NB4 (cell line): ENCODE measurements at regions not wholly inside any gene's neighbourhood (a gene's known extent, or its start where the extent isn't known, plus 50 kb on each side); places are given as distances from the start of the nearest gene placed in this dataset.

Experiments used
- POLR2A ChIP-seq: IDR thresholded peaks from 2 replicates; pipeline ENCODE4 v1.6.1; 2011; ENCODE audit warnings: mild to moderate bottlenecking; ENCODE audit not compliant: insufficient read length; ENCODE audit errors: extremely low read depth
- TF ChIP-seq, protein P1 (sequence below): IDR thresholded peaks from one replicate; pipeline ENCODE4 v1.5.1; 2012; ENCODE audit warnings: low read depth, low read length
- TF ChIP-seq, protein P2 (sequence below): IDR thresholded peaks from 2 replicates; pipeline ENCODE4 v1.6.1; 2011; ENCODE audit warnings: low read depth, low read length

DNA sequence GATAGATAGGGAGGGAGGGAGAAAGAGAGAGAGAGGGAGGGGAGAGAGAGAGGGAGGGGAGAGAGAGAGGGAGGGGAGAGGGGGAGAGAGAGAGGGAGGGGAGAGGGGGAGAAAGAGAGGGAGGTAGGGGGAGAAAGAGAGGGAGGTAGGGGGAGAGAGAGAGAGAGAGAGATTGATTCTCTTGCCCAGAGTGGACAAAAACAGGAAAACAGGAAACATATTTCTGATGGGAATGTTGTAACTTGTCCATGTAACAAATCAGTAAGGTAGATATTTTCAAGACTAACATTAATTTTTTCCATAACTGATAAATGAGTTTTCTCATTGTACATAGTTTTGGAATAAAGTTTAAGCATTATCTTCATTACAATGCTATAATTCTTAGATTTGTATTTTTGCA is 811.7 kb upstream of the GRAMD2B start:
- no peak for TF ChIP-seq POLR2A
- TF ChIP-seq, protein P1, sequence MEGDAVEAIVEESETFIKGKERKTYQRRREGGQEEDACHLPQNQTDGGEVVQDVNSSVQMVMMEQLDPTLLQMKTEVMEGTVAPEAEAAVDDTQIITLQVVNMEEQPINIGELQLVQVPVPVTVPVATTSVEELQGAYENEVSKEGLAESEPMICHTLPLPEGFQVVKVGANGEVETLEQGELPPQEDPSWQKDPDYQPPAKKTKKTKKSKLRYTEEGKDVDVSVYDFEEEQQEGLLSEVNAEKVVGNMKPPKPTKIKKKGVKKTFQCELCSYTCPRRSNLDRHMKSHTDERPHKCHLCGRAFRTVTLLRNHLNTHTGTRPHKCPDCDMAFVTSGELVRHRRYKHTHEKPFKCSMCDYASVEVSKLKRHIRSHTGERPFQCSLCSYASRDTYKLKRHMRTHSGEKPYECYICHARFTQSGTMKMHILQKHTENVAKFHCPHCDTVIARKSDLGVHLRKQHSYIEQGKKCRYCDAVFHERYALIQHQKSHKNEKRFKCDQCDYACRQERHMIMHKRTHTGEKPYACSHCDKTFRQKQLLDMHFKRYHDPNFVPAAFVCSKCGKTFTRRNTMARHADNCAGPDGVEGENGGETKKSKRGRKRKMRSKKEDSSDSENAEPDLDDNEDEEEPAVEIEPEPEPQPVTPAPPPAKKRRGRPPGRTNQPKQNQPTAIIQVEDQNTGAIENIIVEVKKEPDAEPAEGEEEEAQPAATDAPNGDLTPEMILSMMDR = no peak
- TF ChIP-seq, protein P2, sequence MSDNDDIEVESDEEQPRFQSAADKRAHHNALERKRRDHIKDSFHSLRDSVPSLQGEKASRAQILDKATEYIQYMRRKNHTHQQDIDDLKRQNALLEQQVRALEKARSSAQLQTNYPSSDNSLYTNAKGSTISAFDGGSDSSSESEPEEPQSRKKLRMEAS = no peak
